ENCODE measurements at regions not wholly inside any gene's neighbourhood (a gene's known extent, or its start where the extent isn't known, plus 50 kb on each side); places are given as distances from the start of the nearest gene placed in this dataset.

DNA sequence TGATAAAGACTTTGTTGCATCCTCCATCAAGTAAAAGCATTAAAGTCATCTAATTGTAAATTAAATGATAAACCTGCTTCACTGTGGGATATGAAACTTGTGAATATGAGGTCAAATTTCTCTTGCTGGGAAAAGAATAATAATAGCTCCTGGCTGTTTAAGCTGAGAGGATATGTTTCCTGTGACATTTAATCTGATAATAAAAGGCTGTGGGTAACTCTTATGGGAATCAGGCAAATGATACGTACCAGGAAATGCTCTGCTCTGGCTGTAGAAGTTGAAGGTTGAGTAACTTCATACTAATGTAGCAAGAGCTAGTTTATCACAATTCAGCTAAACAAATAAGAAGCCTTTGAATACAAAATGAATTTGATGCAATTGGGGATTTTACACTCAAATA, 574.6 kb downstream of the RAPGEF2 start:
- CTCF ChIA-PET (ENCODE audit: partially characterized antibody), result interaction anchor here (0.9 kb wide), 1 partner anchor 19 kb away, joined by 3 read pairs; no protein-coding TSS in a partner anchor
- no peak overlapping the region for H2BK120ac ChIP-seq (replicated peaks; ENCODE audit: low read depth, low read length)
- no peak overlapping the region for H3K18ac ChIP-seq (ENCODE audit: extremely low read depth, low read length)
- no peaks in the 10 kb centered on the region for H3K79me1 ChIP-seq (ENCODE audit: low read depth, low read length)
- H2BK15ac ChIP-seq (ENCODE audit: low read length), result no peak overlapping the region
- no peaks in the 10 kb centered on the region for H3K23me2 ChIP-seq (ENCODE audit: low read depth, low read length)
- DNase-seq (ENCODE audit: low read depth in 1 of 2, low spot score in 2 of 2) (no peak), FAIRE-seq (no peak)
- H3K56ac ChIP-seq (replicated peaks; ENCODE audit: insufficient read length, low read depth, low read length), result no peak overlapping the region
- H3K36me3 ChIP-seq (ENCODE audit: control insufficient read depth in 2 of 4, insufficient read depth in 4 of 4, low read length in 3 of 4), result no peaks in the 10 kb centered on the region
- H2AK5ac ChIP-seq (ENCODE audit: low read depth, low read length), result no peak overlapping the region
- no peak overlapping the region for H3K4me2 ChIP-seq (ENCODE audit: insufficient read depth in 1 of 2, low read depth in 2 of 2, low read length in 2 of 2)
- no peak overlapping the region for H2BK20ac ChIP-seq (ENCODE audit: low read length)
- no peak overlapping the region for H2AFZ ChIP-seq (ENCODE audit: low read length)
- POLR2A ChIA-PET (ENCODE audit: partially characterized antibody), result no interaction called here
- no peaks in the 10 kb centered on the region for H3K27me3 ChIP-seq (replicated peaks in 1 of 4; ENCODE audit: control insufficient read depth in 3 of 4, extremely low read depth in 1 of 4, insufficient read depth in 3 of 4, low read length in 3 of 4)
- H4K91ac ChIP-seq (replicated peaks; ENCODE audit: insufficient read length, low read length), result no peak overlapping the region
- H3K9me3 ChIP-seq (ENCODE audit: insufficient read depth in 2 of 2, low read depth in 1 of 2, low read length in 1 of 2), result 0 out of 4 replicates have a peak, but pooled peaks cover 0 to 2% of the 10 kb centered on the region in 2 experiments
- H3K4ac ChIP-seq (replicated peaks; ENCODE audit: insufficient read length, low read depth, low read length), result no peak overlapping the region
- no peaks in the 10 kb centered on the region for H4K20me1 ChIP-seq (replicated peaks in 1 of 2; ENCODE audit: control insufficient read depth in 1 of 2, insufficient read depth in 2 of 2, low read length in 2 of 2)
- no peak overlapping the region for H3K4me3 ChIP-seq (ENCODE audit: extremely low read depth in 1 of 4, insufficient read depth in 2 of 4, low read depth in 3 of 4, low read length in 4 of 4)
- H3K14ac ChIP-seq (ENCODE audit: insufficient read length), result no peak overlapping the region
- no peak overlapping the region for H2BK12ac ChIP-seq (ENCODE audit: low read depth, low read length)
- H4K5ac ChIP-seq (ENCODE audit: insufficient read length, low read depth, low read length), result no peak overlapping the region
- no peaks in the 10 kb centered on the region for H3K79me2 ChIP-seq (ENCODE audit: control insufficient read depth in 1 of 2, insufficient read depth in 2 of 2, low read length in 2 of 2)
- no peak overlapping the region for H3K27ac ChIP-seq (ENCODE audit: low read depth, low read length)
- no peak overlapping the region for H4K8ac ChIP-seq (ENCODE audit: extremely low read depth, insufficient read depth, low read length)
- 88% methylated on average over 1 of the region's 1 CpG; no CpG with 5 or more reads in 1 of the 2 experiments for WGBS, 2 experiments (ENCODE audit: extremely low coverage in 1 of 2, insufficient coverage in 1 of 2, insufficient read length in 1 of 2, insufficient replicate concordance in 2 of 2, low coverage in 1 of 2, low lambda C conversion rate in 2 of 2, missing lambda C conversion rate in 1 of 2)
- no peak overlapping the region for H3K9ac ChIP-seq (replicated peaks in 1 of 4; ENCODE audit: extremely low read depth in 1 of 4, low read depth in 3 of 4, low read length in 3 of 4)
- H3K23ac ChIP-seq (ENCODE audit: insufficient read length), result no peak overlapping the region
- no peaks in the 10 kb centered on the region for H3K4me1 ChIP-seq (replicated peaks in 1 of 4; ENCODE audit: control insufficient read depth in 3 of 4, insufficient read depth in 4 of 4, low read length in 3 of 4)
- no peak overlapping the region for H2BK5ac ChIP-seq (ENCODE audit: low read depth, low read length)
- TF ChIP-seq TEAD4 (IDR thresholded peaks at IDR 0.05; ENCODE audit: low read depth, low read length), result no peak
- TF ChIP-seq SP1 (IDR thresholded peaks at IDR 0.05; ENCODE audit: low read depth, low read length), result no peak
- TF ChIP-seq SIN3A (conservative IDR thresholded peaks at IDR 0.05 in 1 of 2, IDR thresholded peaks at IDR 0.05 in 1 of 2; ENCODE audit: low read depth in 1 of 2, low read length in 2 of 2), result no peak
- no peak for TF ChIP-seq YY1 (IDR thresholded peaks at IDR 0.05; ENCODE audit: low read depth, low read length)
- no peak for TF ChIP-seq EGR1 (IDR thresholded peaks at IDR 0.05; ENCODE audit: borderline replicate concordance, low read depth, low read length)
- TF ChIP-seq ZNF274 (IDR thresholded peaks at IDR 0.05; ENCODE audit: borderline replicate concordance, extremely low read depth, low read length), result no peak
- no peak for TF ChIP-seq TAF7 (optimal IDR thresholded peaks at IDR 0.05; ENCODE audit: borderline replicate concordance, low read depth, low read length)
- no peak for TF ChIP-seq NRF1 (IDR thresholded peaks at IDR 0.05; ENCODE audit: low read depth, low read length)
- TF ChIP-seq USF2 (IDR thresholded peaks at IDR 0.05; ENCODE audit: low read length), result no peak
- no peak for TF ChIP-seq TAF1 (IDR thresholded peaks at IDR 0.05; ENCODE audit: low read depth, low read length)
- TF ChIP-seq SIX5 (IDR thresholded peaks at IDR 0.05; ENCODE audit: low read depth, low read length), result no peak
- TF ChIP-seq BCL11A (IDR thresholded peaks at IDR 0.05; ENCODE audit: low read depth in 2 of 2, low read length in 2 of 2), result no peak
- no peak for TF ChIP-seq NANOG (IDR thresholded peaks at IDR 0.05; ENCODE audit: insufficient read depth, low read depth, low read length, poor library complexity, severe bottlenecking)
- no peak for TF ChIP-seq CBX5 (IDR thresholded peaks at IDR 0.05; ENCODE audit: low read depth, low read length)
- TF ChIP-seq CHD2 (IDR thresholded peaks at IDR 0.05; ENCODE audit: low read length), result no peak

Measured in H1 (cell line).